Stimulated activated CD4-positive, alpha-beta T cell treated with anti-CD3 and anti-CD28 coated beads, Interleukin-1b, Interleukin-23, amount 100 ng/mL, for 1 hour (primary cell): ENCODE measurements at regions not wholly inside any gene's neighbourhood (a gene's known extent, or its start where the extent isn't known, plus 50 kb on each side); places are given as distances from the start of the nearest gene placed in this dataset.

Source experiments
- DNase-seq, 2 donors: peaks; one replicate each; pipeline ENCODE4 v3.0.0-alpha.2; 2020; ENCODE audit warnings: low read depth in 2 of 2

- DNase-seq: no peak
These were observed 177.4 kb upstream of the NRIP1 start for GRCh38 chr21:15241997-15242736.

GRCh38 chr21:15242906-15243305 is 178.1 kb upstream of the NRIP1 start:
- no peak for DNase-seq

- no peak for DNase-seq
These were observed 178.6 kb upstream of the NRIP1 start for GRCh38 chr21:15243406-15243805.

- no peak for DNase-seq
These were observed 182.8 kb upstream of the NRIP1 start for GRCh38 chr21:15247613-15248012.

- DNase-seq: no peak
These were observed 184.6 kb upstream of the NRIP1 start for GRCh38 chr21:15249285-15249993.

GRCh38 chr21:15250384-15250783 is 185.6 kb upstream of the NRIP1 start:
- no peak for DNase-seq

GRCh38 chr21:15252431-15252830 is 187.6 kb upstream of the NRIP1 start:
- no peak for DNase-seq

- DNase-seq: no peak
These were observed 189.3 kb upstream of the NRIP1 start for GRCh38 chr21:15254111-15254510.

GRCh38 chr21:15255261-15255660 is 190.5 kb upstream of the NRIP1 start:
- no peak for DNase-seq

- no peak for DNase-seq
These were observed 191.0 kb upstream of the NRIP1 start for GRCh38 chr21:15255763-15256162.

GRCh38 chr21:15256996-15257395 is 192.2 kb upstream of the NRIP1 start:
- DNase-seq: no peak

GRCh38 chr21:15257646-15258045 is 192.8 kb upstream of the NRIP1 start:
- no peak for DNase-seq

- no peak for DNase-seq
These were observed 195.0 kb upstream of the NRIP1 start for GRCh38 chr21:15259824-15260223.

- DNase-seq: no peak
These were observed 195.8 kb upstream of the NRIP1 start for GRCh38 chr21:15260604-15261003.

GRCh38 chr21:15264084-15264665 is 199.4 kb upstream of the NRIP1 start:
- DNase-seq: no peak

GRCh38 chr21:15272171-15272570 is 207.4 kb upstream of the NRIP1 start:
- no peak for DNase-seq

- no peak for DNase-seq
These were observed 207.8 kb upstream of the NRIP1 start for GRCh38 chr21:15272591-15272990.

GRCh38 chr21:15273244-15273643 is 208.4 kb upstream of the NRIP1 start:
- DNase-seq: no peak

- DNase-seq: no peak
These were observed 210.1 kb upstream of the NRIP1 start for GRCh38 chr21:15274701-15275485.

GRCh38 chr21:15275615-15276235 is 210.9 kb upstream of the NRIP1 start:
- DNase-seq: no peak

- no peak for DNase-seq
These were observed 211.4 kb upstream of the NRIP1 start for GRCh38 chr21:15276243-15276642.

- DNase-seq: no peak
These were observed 212.7 kb upstream of the NRIP1 start for GRCh38 chr21:15277466-15277865.
